HEK293T (cell line): ENCODE measurements at regions not wholly inside any gene's neighbourhood (a gene's known extent, or its start where the extent isn't known, plus 50 kb on each side); places are given as distances from the start of the nearest gene placed in this dataset.

ENCODE experiments used
- FOXM1 ChIP-seq: fragments of 450-650 bp; IDR thresholded peaks from 2 replicates; pipeline ENCODE4 v1.6.1; 2017; ENCODE audit warnings: mild to moderate bottlenecking, borderline replicate concordance
- SP1 ChIP-seq: fragments of 450-650 bp; IDR thresholded peaks from 2 replicates; pipeline ENCODE4 v1.6.1; 2017
- SUZ12 ChIP-seq: fragments of 450-650 bp; IDR thresholded peaks from 2 replicates; pipeline ENCODE4 v1.6.1; 2016; ENCODE audit warnings: mild to moderate bottlenecking
- TARDBP ChIP-seq: fragments of 450-650 bp; IDR thresholded peaks from 2 replicates; pipeline ENCODE4 v1.6.1; 2016
- ZNF384 ChIP-seq: fragments of 450-650 bp; IDR thresholded peaks from 2 replicates; pipeline ENCODE4 v1.6.1; 2016

DNA sequence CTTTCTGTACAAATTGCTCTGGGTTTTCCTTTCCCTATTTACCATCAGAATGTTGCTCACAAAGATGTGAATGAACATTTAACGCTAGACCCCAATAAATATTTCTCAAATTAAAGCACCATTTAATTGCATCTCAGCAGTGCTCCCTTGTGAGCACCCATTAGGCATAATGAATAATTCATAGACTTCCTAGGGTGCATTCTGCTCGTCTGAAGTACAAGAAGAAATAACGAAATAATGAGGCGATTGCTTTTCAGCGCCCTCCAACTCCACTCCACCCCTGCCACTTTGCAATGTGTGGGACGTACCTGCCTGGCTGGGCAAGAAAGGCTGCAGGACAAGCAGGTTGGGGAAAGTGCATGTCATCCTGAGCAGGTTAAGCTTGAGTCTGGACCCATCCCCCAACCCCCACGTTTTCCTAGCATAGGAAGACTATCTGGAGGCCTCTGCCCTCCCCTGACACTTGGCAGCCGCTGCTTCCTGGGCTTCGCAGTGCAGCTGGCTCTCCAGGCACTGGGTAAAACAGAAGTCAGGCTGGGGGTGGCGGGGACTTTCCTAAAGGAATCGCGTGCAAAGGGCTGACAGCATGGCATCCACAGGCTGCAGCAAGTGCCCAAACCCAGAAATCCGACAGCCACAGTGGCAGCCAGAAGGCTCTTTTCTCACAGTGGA is 253.7 kb downstream of the DUSP6 start:
- TF ChIP-seq FOXM1, result no peak
- TF ChIP-seq SUZ12, result no peak
- TF ChIP-seq SP1, result no peak
- TF ChIP-seq ZNF384, result no peak
- no peak for TF ChIP-seq TARDBP
